ENCODE measurements at regions not wholly inside any gene's neighbourhood (a gene's known extent, or its start where the extent isn't known, plus 50 kb on each side); places are given as distances from the start of the nearest gene placed in this dataset.
A peak's percentile ranks its signal among the peaks of the same experiment; 100 is the strongest.
"Not testable (repeated sequence)": the region's sequence is repeated elsewhere in the genome, so short reads cannot be mapped to it uniquely, and the experiment has no call there.

DNA sequence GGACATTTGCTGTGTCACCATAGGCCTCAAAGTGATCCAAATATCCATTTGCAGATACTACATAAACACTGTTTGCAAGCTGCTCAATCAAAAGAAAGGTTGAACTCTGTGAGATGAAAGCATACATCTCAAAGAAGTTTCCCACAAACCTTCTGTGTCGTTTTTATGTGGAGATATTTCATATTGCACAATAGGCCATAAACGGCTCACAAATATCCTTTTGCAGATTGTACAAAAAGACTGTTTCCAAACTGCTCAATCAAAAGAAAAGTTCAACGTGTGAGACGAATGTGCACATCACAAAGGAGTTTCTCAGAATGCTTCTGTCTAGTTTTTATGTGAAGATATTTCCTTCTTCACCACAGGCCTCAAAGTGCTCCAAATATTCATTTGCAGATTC is 1857.4 kb downstream of the UQCRFS1 start:
- H3K9me3 ChIP-seq (replicated peaks; ENCODE audit: control insufficient read depth, insufficient read depth, low read length); H3K4me3 ChIP-seq; in situ Hi-C loops (cut with MboI); DNase-seq (ENCODE audit: low read depth, low spot score); H3K27ac ChIP-seq (ENCODE audit: control insufficient read depth, insufficient read depth); BruUV-seq (replicated peaks); H3K36me3 ChIP-seq (ENCODE audit: control insufficient read depth in 2 of 2, insufficient read depth in 2 of 2, low read length in 1 of 2); H3K4me1 ChIP-seq (ENCODE audit: control insufficient read depth, insufficient read depth, low read length); POLR2A ChIA-PET; ATAC-seq; H3K9ac ChIP-seq (ENCODE audit: control insufficient read depth, insufficient read depth, low read length); CTCF ChIA-PET; H3K27me3 ChIP-seq (replicated peaks in 1 of 2; ENCODE audit: control insufficient read depth in 2 of 2, insufficient read depth in 2 of 2, low read length in 1 of 2); intact Hi-C loops (cut with micrococcal nuclease; ENCODE audit: unreplicated experiment); SMC1A ChIA-PET (ENCODE audit: uncharacterized antibody, unreplicated experiment); H4K20me1 ChIP-seq (ENCODE audit: control insufficient read depth, insufficient read depth); H2AFZ ChIP-seq (ENCODE audit: control insufficient read depth, low read depth, low read length); H3K79me2 ChIP-seq (ENCODE audit: control insufficient read depth, insufficient read depth, low read length); H3K4me2 ChIP-seq (ENCODE audit: control insufficient read depth, insufficient read depth); FAIRE-seq; RAD21 ChIA-PET (ENCODE audit: unreplicated experiment): not testable (repeated sequence)
- WGBS (ENCODE audit: insufficient coverage, insufficient replicate concordance, low lambda C conversion rate, missing lambda C conversion rate), result 16% methylated on average over 4 of the region's 4 CpGs
- 0 out of 2 replicates have a peak, but pooled peaks have one; percentile 18 for TF ChIP-seq CBX3 (IDR thresholded peaks at IDR 0.05; ENCODE audit: borderline replicate concordance, low read depth)

All from GM12878 (cell line).